Fibroblast of gingiva (primary cell): ENCODE measurements at regions not wholly inside any gene's neighbourhood (a gene's known extent, or its start where the extent isn't known, plus 50 kb on each side); places are given as distances from the start of the nearest gene placed in this dataset.

Source experiments
- DNase-seq: peaks from one replicate; pipeline ENCODE4 v3.0.0-alpha.2; 2011; ENCODE audit warnings: low read depth

DNA sequence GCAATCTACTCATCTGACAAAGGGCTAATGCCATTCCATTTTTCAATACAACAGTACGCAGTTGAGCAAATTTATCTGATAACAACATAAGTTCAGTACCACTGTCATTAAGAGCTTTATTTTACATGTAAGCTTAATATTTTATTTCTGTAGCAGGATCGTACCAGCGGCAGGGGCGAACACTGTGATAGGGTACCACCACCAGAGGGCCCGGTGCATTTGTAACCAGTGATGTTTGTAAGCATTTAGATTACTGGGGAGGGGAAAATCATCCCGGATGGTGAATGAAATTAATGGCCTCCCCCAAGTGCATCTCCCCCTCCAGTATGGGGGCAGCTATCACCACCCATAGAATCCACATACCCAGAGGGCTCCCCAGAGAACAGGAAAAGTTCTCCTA is 179.0 kb downstream of the ADGRA3 start:
- DNase-seq, result no peak

DNA sequence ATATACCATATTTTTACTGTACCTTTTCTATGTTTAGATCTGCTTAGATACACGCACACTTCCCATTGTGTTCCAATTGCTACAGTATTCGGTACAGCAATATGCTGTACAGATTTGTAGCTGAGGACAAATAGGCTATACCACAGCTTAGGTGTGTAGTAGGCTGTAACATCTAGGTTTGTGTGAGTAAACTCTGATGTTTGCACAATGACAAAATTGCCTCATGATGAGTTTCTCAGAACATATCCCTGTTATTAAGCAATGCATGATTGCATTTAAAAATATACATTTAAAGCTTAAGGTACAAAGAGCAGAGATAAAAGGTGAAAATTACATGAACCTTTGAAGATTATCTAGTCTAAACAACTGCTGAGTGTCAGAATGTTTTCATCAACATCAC is 181.7 kb downstream of the ADGRA3 start:
- DNase-seq, result no peak

DNA sequence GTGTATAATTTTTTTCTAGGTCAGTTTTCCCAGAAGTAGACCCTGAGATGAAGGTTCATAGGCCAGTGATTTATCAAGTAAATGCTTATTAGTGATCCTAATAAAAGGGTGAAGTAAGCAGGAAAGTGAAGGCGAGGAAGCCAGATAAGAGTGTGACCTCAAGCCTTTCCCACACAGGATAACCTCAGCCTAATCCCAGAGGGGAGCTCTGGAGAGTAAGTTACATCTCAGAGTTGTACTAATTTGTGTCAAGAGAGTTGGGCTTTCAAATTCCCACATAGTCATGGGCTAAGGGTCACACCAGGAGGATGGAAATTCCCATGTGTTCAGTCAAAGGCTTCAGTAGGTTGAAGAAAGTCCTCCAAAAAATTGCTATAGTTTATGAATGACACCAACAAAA is 191.4 kb downstream of the ADGRA3 start:
- DNase-seq, result no peak

DNA sequence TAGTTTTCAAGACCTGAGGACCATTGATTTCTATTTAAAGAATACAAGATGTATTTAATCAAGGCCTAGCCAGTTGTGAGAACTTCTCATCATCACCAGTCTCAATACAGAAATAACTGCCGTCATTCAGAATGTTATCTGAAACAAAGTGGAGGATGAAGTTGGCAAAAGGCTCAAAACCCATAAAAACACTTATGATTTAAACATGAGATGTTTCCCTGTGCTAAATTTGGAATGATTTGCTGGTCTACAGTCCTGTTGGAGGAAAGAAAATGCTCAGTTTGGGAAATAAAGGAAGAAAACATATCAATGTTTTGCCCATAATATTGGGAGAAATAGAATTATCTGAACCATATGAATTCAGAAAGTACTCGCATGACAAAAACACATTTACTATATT is 192.2 kb downstream of the ADGRA3 start:
- DNase-seq, result no peak

DNA sequence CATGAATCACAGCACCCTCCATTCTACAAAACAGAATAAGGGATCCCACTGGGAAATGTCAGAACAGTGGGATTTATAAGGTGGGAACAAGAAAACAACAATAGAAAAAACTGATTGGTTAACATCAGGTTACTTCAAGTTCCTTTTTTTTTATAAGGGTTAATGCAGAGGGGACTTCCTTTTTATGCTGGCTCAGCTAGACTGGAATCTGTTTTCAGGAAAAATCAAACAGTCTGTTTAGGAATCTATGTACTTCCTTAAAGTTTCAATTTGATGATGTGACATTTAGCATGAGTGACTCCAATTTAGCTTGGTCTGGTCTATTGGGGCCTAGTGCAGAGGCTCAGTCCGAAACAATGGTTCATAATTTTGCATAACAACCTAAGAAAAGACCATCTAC is 192.9 kb downstream of the ADGRA3 start:
- no peak for DNase-seq

DNA sequence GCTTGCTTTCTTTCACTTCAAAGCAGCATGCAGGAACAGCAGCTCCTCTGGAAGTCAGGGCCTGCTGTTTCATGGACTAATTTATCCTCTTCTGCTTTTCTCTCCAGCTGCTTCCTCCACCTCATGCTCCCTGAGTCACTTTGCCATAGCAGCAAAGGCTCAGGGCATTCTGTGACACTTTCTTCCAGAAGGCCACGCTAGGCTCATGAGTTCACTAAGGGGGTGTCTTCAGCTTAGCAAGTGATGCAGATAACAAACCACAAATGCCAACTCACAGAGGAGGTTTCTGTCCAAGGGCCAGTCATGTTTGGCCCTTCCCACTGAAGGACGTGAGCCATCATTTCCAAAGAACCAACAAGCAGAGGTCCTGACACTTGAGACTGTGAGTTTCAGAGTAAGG is 200.2 kb downstream of the ADGRA3 start:
- DNase-seq, result no peak

DNA sequence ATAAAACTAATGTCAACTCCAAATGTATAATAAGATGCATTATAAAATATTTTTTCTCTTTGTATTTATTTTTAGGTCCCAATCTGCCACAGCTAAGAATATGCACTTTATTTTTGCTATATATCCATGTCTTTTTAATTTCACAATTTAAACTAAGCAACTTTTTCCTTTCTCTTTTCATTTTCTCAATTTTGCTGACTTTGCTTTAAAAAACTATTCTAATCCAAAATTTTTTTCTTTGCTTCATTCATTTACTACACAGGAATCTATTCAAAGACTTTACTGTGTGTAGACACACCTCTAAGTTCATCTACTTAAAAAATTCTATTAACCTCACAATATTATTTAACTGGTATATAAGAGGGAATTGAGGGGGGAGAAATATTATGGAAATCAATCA is 201.9 kb downstream of the ADGRA3 start:
- DNase-seq, result no peak

DNA sequence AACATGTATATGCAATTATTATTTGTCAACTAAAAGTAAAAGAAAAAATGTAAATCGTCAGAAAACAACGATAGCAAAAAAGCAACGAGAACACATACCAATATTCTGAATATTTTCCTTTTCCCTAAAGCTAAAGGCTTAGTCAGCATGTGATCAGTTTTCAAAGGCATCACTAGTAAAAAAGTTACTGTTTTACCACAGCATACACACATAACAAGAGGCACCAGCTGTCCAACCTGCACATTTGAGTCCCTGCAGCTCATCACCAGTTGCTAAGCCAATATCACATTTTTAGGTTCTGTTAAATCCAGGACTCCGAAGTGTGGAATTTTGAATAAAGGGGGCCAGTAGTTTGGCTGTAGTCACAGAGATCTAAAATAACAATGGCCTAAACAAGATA is 203.8 kb downstream of the ADGRA3 start:
- DNase-seq, result no peak

DNA sequence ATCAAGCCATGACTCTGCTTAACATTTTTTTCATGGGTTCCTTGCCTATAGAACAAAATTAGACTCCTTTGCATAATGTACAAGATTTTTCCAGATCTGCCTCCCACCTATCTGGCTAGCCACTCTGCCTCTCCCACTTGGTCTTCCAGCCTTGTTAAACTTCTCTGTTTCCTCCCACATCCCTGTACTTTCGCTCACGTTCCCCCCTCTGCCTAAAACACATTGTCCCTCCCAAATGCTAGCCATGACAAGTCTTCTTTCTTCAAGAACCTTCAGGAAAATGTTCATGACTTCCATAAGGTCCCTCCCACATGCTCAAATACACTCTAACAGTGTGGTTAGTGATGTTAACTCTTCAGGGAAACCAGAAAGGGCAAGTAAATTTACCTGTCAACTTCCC is 214.6 kb downstream of the ADGRA3 start:
- no peak for DNase-seq

DNA sequence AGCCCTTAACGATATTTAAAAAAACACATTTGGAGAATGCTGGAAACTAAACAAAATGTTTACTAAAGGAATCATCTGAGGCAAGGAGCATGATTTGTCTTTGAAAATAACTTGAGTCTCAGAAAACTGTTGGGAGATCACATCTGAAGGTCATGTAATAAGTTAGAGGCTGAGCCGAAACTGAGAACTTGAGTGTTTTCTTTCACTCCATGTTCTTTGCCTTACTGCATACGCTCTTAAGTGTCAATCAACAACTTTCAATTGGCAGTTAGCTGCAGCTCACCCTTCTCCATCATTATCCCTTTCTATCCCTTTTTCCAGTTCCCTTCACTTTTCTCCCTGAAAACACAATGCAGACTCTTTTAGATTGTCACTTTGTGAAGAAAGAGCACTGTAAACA is 216.2 kb downstream of the ADGRA3 start:
- DNase-seq, result no peak

DNA sequence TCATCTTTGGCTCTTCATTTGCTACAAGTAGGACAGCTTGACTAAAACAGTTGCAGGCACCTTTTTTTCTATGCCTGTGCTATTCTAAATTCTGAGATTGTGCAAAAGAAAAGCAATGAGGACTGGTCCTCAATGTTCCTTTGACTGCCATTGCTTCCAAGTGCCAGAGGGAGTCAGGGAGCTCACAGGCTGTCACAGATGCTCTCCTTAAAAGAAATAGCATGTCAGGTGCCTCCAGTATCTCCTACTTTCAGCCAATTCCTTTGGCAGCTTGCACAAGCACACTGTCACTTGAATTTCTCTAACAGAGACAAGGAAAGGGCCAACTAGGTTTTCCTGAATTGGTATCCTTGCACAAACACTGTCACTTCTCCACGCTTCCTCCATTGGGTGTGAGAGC is 228.2 kb downstream of the ADGRA3 start:
- no peak for DNase-seq

DNA sequence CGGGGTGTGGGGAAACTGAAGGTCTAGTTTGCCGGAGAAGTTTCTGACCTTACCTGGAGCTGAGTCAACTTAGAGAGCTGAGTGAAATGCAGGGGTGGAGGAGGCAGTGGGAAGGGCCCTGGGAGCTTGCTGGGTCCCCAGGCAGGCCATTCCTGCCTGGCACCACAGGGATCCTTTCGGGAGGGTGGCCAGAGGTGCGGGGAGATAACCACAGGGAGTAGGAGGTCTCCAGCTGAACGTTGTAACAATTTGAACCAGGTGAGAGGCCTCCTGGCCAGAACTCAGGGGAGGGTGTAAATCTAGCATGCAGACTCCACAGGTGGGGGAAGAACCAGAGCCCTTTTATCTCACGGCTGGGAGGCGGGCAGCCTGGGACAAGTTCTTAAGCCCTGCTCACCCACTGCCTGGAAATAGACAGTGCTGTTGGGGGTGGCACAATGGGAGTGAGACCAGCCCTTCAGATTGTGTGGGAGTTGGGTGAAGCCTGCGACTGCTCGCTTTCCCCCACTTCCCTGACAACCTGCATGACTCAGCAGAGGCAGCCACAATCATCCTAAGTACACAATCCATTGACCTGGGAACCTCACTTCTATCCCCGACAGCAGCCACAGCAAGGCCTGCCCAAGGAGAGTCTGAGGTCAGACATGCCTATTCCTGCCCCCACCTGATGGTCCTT is 247.4 kb downstream of the ADGRA3 start:
- DNase-seq, result no peak

DNA sequence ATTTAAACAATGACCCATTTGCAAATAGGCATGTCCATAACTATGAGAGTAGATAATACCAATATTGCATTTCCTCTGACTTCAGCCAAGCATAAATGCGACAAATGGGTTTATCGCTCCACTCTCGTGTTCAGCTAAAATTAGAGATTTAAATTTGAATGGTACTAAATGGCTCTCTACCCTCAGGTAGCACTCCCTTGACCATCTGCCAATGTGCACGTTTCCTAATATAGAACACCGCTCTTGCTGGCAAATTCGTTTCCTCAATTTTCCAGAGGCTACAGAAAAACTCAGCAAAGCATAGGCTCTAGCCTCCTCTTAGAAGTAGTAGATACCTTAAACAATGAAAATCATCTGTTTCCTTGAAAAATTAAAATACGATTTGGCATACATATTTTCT is 251.6 kb downstream of the ADGRA3 start:
- DNase-seq, result no peak

DNA sequence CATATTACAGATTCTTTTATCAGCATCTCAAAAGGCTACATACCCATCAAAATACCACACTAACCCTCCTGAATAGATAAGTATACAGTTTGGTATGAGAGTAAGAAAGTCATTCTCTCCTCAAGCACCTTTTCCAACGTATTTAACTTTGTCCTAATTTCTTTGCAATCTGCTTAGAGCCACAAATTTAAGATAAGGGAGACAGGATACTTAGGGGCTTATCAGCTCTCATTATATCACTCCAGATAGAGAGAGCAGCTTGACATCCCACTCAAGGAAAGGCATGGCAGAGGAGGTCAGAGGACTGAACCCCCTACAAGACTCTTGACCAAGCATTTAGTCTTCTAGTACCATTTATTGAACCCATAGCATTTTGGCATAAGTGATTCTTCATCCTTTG is 262.4 kb downstream of the ADGRA3 start:
- DNase-seq, result no peak

DNA sequence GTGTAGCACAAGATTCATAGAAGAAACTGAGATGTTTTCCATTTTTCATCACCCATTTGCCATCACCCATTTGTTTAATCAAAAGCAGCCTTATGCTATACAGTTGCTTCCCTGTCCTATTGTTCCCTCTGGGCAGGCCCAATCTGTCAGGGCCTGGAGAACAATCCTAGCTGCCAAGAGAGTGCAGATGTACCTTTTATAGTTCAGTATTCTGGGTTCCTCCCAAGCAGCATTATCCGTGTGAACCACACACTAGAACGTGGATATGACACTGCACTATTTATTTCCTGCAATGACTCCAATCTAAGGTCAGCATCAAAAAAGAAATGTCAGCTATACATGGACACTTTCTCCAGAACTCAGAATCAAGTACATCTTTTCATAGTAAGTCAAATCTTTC is 269.0 kb downstream of the ADGRA3 start:
- no peak for DNase-seq

DNA sequence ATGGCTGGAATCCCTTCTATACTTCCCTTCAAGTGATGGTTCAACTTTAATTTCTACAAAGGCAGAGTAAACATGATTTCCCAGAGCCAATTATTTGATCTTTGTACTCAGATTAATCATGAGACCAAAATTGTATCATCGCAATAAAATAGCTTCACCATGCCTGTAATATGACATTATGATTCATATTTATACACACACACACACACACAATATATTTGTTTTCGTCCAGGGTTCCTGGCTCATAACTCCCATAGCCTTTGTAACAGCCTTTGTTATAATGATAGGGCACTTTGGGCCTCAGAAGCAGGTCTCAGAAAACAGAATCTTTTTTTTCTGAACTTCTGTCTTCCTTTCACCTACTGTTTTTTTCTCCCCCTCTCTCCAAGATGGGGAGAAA is 270.6 kb downstream of the ADGRA3 start:
- DNase-seq, result no peak

DNA sequence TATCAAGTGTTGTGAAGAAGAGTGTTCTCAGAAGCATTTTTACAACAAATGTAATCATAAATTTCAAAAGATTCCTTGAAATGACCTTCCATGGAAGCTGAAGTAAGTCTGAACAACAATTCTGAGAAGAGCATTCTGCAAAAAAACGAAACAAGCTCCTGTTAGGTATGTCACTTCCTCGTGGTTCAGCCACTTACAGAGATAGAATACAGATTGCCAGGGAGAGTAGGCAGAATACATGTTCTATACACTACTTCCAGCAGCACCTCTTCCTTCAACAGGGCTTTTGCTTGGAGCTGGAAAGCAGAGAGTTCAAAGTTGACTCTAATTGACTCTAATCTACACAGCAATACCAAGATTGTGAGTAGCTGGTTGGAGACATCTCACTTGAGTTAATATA is 274.5 kb downstream of the ADGRA3 start:
- DNase-seq, result no peak

DNA sequence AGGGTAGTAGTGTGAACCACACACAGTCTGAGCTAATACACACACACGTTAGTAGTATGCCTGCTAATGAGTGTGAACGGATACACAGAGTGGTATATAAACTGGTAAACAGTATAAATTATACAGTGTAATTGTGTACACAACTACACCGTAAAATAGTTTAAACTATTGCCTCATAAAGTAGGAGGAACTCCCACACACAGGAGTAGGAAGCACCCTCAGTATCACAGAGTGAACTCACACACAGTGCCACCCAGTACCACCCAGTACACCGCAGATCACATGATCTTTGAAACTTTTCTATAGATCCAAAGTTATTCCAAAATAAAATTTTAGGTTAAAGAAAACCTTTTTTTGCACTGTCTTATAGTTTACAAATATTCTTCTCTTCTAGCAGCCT is 275.1 kb downstream of the ADGRA3 start:
- no peak for DNase-seq

DNA sequence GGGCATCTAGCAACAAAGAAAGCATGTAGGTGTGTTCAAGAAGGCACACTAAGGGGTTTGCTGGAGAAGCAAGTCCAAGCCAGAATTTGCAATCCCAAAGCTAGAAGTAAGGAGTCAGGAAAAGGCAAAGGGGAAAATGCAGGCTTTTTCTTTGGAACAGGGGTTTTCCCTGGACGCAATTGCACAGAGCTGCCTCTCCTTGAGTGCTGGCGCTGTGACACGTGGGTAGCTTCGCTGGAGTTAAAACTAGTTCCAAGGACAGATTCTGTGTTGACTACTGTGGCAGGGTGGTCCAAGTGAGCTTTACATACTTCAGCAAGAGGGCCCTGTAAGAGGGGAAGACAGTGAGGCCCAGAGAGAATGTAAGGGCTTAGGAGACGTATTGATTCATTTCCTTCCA is 277.1 kb downstream of the ADGRA3 start:
- DNase-seq, result no peak

DNA sequence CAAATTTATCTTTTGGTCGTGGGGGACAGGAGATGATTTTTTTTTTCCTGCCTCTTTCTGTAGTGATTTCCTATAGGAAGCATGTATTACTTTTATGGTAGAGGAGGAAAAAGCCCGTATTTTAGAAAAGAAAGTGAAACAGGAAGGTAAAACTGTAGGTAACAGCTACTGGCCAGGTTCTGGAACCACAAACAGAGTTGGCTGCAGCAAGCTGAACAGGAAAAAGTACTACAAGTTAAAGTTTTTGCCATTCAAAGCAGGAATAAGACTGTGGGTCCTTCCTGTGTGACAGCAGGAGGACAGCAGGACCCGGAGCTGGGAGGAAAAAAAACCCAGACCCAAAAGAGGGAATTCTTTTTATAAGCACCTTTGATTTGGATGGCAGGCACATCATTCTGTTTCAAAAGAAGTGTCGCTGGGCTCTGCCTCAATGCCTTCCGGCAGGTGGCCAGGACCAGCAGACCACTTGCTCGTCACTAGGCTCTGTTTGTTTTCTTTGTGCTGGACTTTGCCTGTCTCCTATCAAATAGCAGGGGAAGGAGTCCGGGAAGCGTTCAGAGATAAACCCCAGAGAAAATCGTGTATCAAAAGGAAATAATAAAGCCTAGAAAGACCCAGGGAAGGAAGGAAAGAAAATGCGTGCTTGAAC is 277.9 kb downstream of the ADGRA3 start:
- DNase-seq, result no peak

DNA sequence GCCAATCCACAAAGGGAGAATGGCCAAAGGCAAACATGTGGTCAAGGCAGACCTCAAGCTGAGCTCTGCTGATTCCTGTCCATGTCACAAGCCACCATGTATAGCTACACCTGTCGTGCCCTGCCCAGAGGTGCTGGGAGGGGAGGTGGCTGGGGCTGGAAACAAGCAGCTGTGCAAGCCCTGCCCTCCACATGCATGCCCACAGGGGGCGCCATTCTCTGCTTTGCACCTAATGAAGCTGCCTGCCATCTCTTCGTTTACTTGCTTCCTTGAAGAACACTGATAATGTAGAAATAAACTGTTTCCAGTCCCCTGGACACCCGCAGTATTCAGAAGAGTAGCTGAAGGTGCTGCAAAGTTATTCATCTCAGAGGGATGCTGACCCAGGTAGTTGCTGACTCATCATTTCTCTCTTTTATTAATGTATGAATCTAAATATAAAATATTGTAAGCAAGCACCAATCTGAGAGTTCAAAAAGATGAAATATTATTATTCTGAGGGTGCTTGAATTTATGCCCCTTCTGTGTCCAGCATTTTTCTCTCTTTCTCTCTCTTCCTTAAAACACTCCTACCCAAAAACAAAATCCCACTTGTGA is 278.6 kb downstream of the ADGRA3 start:
- no peak for DNase-seq

DNA sequence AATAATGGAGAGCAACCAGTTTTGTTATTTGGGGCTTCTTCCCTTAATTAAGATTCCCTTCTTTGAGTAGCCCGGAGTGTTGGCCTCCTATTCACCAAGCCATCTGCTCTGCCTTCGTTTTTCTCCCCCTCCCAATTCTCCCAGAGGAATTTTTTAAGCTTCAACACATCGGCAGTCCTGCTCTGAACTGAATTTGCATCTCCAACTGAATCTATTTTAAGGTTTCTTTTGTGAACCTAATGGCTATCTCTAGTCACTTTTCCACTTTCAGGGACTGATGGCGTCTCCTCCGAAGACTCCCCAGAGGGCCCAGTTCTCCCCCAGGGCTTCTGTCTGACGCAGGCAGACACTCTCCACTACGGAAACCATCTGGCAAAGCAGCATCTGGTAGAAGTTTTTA is 280.2 kb downstream of the ADGRA3 start:
- no peak for DNase-seq

DNA sequence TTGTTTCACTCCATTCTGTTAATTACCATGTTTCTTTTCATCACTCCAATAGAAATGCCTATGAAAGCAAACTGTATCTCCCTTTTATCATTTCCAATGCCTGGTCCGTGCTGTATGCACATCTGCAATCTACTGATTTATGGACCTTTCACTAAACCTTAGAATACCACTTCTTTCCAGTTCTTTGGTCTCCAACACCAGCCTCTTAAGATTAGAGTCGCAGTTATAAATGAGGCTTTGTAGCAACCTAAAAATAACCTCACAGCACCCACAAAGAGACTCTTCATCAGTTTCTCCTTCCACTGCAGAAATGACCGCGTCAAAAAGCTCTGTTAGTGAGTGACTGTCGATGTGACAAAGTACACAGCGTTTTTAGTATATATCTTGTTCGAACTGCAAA is 282.6 kb downstream of the ADGRA3 start:
- DNase-seq, result no peak

DNA sequence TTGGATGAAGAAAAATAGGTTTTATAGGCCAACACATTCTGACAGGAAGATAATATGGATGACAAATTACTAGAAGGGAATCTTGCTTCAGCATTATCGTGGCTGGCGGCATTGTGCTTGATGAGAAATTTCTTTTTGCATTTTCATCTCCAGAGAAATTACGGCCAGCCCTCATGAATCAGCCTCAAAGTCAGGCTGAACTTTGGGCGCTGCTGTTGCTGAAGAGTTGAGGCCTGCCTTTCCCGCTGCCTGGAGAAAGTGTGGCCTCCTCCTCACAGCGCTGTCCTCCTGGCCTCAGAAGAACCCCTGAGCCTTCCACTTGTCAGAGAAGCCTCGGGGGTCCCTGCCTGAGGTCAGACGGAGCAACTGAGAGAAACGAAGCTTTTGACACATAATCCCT is 272.4 kb upstream of the KCNIP4 start:
- no peak for DNase-seq
